HEK293 (cell line): ENCODE measurements at regions not wholly inside any gene's neighbourhood (a gene's known extent, or its start where the extent isn't known, plus 50 kb on each side); places are given as distances from the start of the nearest gene placed in this dataset.

Experiments
- KLF9 ChIP-seq: fragments of 450-650 bp; formaldehyde crosslinking; IDR thresholded peaks from 2 replicates; pipeline ENCODE4 v1.5.1; 2016; ENCODE audit warnings: missing biosample characterization, missing genetic modification characterization, low read depth
- SP2 ChIP-seq: fragments of 450-650 bp; formaldehyde crosslinking; IDR thresholded peaks from 2 replicates; pipeline ENCODE4 v1.5.1; 2016; ENCODE audit warnings: missing biosample characterization, missing genetic modification characterization
- TCF7L2 ChIP-seq: IDR thresholded peaks from 2 replicates; pipeline ENCODE4 v1.6.1; 2011; ENCODE audit warnings: low read depth, mild to moderate bottlenecking, inconsistent platforms, low read length, moderate library complexity, borderline replicate concordance
- ZBTB1 ChIP-seq: fragments of 450-650 bp; formaldehyde crosslinking; IDR thresholded peaks from 2 replicates; pipeline ENCODE4 v1.5.1; 2016; ENCODE audit warnings: missing biosample characterization, missing genetic modification characterization
- ZBTB17 ChIP-seq: fragments of 450-650 bp; formaldehyde crosslinking; IDR thresholded peaks from 2 replicates; pipeline ENCODE4 v1.5.1; 2016; ENCODE audit warnings: missing biosample characterization, missing genetic modification characterization
- ZBTB8A ChIP-seq: fragments of 450-650 bp; formaldehyde crosslinking; IDR thresholded peaks from 2 replicates; pipeline ENCODE4 v1.5.1; 2016; ENCODE audit warnings: missing biosample characterization, missing genetic modification characterization
- ZNF211 ChIP-seq: fragments of 450-650 bp; formaldehyde crosslinking; IDR thresholded peaks from 2 replicates; pipeline ENCODE4 v1.5.1; 2016; ENCODE audit warnings: low read depth, missing biosample characterization, missing genetic modification characterization
- ZNF426 ChIP-seq: fragments of 450-650 bp; formaldehyde crosslinking; IDR thresholded peaks from 2 replicates; pipeline ENCODE4 v1.5.1; 2017; ENCODE audit warnings: missing biosample characterization, missing genetic modification characterization, mild to moderate bottlenecking, inconsistent platforms, moderate library complexity
- ZNF629 ChIP-seq: fragments of 450-650 bp; formaldehyde crosslinking; IDR thresholded peaks from 2 replicates; pipeline ENCODE4 v1.5.1; 2017; ENCODE audit warnings: missing biosample characterization, missing genetic modification characterization
- ZNF76 ChIP-seq: fragments of 450-650 bp; formaldehyde crosslinking; IDR thresholded peaks from 2 replicates; pipeline ENCODE4; 2016; ENCODE audit warnings: low read depth, missing biosample characterization, missing genetic modification characterization, borderline replicate concordance
- TF ChIP-seq, protein P1 (sequence below): fragments of 450-650 bp; formaldehyde crosslinking; IDR thresholded peaks from 2 replicates; pipeline ENCODE4 v1.5.1; 2016; ENCODE audit warnings: missing biosample characterization, missing genetic modification characterization
- TF ChIP-seq, protein P2 (sequence below): fragments of 450-650 bp; formaldehyde crosslinking; optimal IDR thresholded peaks from 2 replicates; pipeline ENCODE3; 2016; ENCODE audit warnings: missing biosample characterization, mild to moderate bottlenecking, missing genetic modification characterization

DNA sequence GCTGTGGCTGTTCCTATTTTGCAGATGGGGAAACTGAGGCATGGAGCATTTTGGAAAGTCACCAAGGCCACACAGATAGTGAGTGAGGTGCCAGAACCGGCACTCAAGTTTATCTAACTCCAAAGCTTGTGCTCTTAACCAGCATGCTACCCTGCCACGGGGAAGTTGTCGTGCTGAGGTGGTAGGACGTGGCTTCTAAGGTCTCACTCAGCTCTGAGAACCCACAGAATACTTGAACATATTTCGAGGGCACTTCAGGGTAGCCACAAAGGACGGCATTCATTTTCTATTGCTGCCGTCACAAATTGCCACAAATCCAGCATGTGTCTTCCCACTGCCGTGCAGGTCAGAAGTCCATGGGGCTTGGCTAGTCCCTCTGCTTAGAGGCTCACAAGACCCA lies 116.7 kb downstream of the OLFM1 start:
- no peak for TF ChIP-seq ZBTB17 (tag by site-specific recombination)
- TF ChIP-seq, protein P1, sequence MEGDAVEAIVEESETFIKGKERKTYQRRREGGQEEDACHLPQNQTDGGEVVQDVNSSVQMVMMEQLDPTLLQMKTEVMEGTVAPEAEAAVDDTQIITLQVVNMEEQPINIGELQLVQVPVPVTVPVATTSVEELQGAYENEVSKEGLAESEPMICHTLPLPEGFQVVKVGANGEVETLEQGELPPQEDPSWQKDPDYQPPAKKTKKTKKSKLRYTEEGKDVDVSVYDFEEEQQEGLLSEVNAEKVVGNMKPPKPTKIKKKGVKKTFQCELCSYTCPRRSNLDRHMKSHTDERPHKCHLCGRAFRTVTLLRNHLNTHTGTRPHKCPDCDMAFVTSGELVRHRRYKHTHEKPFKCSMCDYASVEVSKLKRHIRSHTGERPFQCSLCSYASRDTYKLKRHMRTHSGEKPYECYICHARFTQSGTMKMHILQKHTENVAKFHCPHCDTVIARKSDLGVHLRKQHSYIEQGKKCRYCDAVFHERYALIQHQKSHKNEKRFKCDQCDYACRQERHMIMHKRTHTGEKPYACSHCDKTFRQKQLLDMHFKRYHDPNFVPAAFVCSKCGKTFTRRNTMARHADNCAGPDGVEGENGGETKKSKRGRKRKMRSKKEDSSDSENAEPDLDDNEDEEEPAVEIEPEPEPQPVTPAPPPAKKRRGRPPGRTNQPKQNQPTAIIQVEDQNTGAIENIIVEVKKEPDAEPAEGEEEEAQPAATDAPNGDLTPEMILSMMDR (tag by site-specific recombination), result no peak
- no peak for TF ChIP-seq ZBTB8A (tag by site-specific recombination)
- no peak for TF ChIP-seq ZNF426
- TF ChIP-seq, protein P2, sequence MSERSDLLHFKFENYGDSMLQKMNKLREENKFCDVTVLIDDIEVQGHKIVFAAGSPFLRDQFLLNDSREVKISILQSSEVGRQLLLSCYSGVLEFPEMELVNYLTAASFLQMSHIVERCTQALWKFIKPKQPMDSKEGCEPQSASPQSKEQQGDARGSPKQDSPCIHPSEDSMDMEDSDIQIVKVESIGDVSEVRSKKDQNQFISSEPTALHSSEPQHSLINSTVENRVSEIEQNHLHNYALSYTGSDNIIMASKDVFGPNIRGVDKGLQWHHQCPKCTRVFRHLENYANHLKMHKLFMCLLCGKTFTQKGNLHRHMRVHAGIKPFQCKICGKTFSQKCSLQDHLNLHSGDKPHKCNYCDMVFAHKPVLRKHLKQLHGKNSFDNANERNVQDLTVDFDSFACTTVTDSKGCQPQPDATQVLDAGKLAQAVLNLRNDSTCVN, result no peak
- no peak for TF ChIP-seq SP2 (tag by site-specific recombination)
- no peak for TF ChIP-seq ZBTB1 (tag by site-specific recombination)
- no peak for TF ChIP-seq KLF9 (tag by site-specific recombination)
- no peak for TF ChIP-seq TCF7L2
- TF ChIP-seq ZNF629 (tag by site-specific recombination), result no peak
- TF ChIP-seq ZNF211 (tag by site-specific recombination), result no peak
- TF ChIP-seq ZNF76 (tag by site-specific recombination), result no peak
